ENCODE measurements at regions not wholly inside any gene's neighbourhood (a gene's known extent, or its start where the extent isn't known, plus 50 kb on each side); places are given as distances from the start of the nearest gene placed in this dataset.

- no peaks in the 10 kb centered on the region for H3K4me1 ChIP-seq (ENCODE audit: control insufficient read depth in 1 of 2, low read depth in 2 of 2)
- TF ChIP-seq, protein P1, sequence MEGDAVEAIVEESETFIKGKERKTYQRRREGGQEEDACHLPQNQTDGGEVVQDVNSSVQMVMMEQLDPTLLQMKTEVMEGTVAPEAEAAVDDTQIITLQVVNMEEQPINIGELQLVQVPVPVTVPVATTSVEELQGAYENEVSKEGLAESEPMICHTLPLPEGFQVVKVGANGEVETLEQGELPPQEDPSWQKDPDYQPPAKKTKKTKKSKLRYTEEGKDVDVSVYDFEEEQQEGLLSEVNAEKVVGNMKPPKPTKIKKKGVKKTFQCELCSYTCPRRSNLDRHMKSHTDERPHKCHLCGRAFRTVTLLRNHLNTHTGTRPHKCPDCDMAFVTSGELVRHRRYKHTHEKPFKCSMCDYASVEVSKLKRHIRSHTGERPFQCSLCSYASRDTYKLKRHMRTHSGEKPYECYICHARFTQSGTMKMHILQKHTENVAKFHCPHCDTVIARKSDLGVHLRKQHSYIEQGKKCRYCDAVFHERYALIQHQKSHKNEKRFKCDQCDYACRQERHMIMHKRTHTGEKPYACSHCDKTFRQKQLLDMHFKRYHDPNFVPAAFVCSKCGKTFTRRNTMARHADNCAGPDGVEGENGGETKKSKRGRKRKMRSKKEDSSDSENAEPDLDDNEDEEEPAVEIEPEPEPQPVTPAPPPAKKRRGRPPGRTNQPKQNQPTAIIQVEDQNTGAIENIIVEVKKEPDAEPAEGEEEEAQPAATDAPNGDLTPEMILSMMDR (IDR thresholded peaks at IDR 0.05), result no peak
- peaks cover 9% of the 10 kb centered on the region for H3K9me3 ChIP-seq
- no peak overlapping the region for H3K4me3 ChIP-seq
- no peaks in the 10 kb centered on the region for H3K36me3 ChIP-seq
- no peak for ATAC-seq (ENCODE audit: insufficient number of reproducible peaks, low FRiP score, low read depth)
- no peaks in the 10 kb centered on the region for H3K27me3 ChIP-seq (replicated peaks; ENCODE audit: insufficient read depth)
- no peak overlapping the region for H3K27ac ChIP-seq
- DNase-seq (ENCODE audit: low spot score), result no peak
Observed at GRCh38 chr14:105937253-105938054, 411.1 kb downstream of the TMEM121 start.

GRCh38 chr14:105938055-105938863 is 411.9 kb downstream of the TMEM121 start:
- Histone ChIP-seq H3K9me3 (peaks cover 9% of the 10 kb centered on the region), H3K27me3 (replicated peaks; ENCODE audit: insufficient read depth) (no peaks in the 10 kb centered on the region), H3K27ac (no peak overlapping the region), H3K4me3 (no peak overlapping the region), H3K4me1 (ENCODE audit: control insufficient read depth in 1 of 2, low read depth in 2 of 2) (no peaks in the 10 kb centered on the region), H3K36me3 (no peaks in the 10 kb centered on the region)
- TF ChIP-seq, protein P1 (IDR thresholded peaks at IDR 0.05), result no peak
- ATAC-seq (ENCODE audit: insufficient number of reproducible peaks, low FRiP score, low read depth) (no peak), DNase-seq (ENCODE audit: low spot score) (no peak)

DNA sequence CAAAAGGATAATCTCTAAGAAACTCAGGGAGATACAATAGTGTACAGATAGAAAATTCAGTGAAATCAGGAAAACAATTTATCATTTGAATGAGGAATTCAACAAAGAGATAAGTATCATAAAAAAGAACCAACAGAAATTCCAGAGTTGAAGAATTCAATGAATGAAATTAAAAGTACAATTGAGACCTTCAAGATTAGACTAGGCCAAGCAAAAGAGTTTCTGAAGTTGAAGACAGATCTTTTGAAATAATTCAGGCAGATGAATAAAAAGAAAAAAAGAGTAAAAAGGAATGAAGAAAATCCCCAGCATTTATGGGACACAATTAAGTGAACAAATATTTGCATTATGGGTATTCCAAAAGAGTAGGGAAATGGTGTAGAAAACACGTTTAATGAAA is 412.6 kb downstream of the TMEM121 start:
- Histone ChIP-seq H3K36me3 (no peaks in the 10 kb centered on the region), H3K4me1 (ENCODE audit: control insufficient read depth in 1 of 2, low read depth in 2 of 2) (no peaks in the 10 kb centered on the region), H3K9me3 (peaks cover 9% of the 10 kb centered on the region), H3K4me3 (no peak overlapping the region), H3K27me3 (replicated peaks; ENCODE audit: insufficient read depth) (no peaks in the 10 kb centered on the region), H3K27ac (no peak overlapping the region)
- ATAC-seq (ENCODE audit: insufficient number of reproducible peaks, low FRiP score, low read depth) (no peak), DNase-seq (ENCODE audit: low spot score) (no peak)
- TF ChIP-seq, protein P1 (IDR thresholded peaks at IDR 0.05), result no peak

GRCh38 chr14:105939810-105940508 is 413.6 kb downstream of the TMEM121 start:
- ATAC-seq (ENCODE audit: insufficient number of reproducible peaks, low FRiP score, low read depth) (no peak), DNase-seq (ENCODE audit: low spot score) (no peak)
- TF ChIP-seq, protein P1 (IDR thresholded peaks at IDR 0.05), result no peak
- no peaks in the 10 kb centered on the region for H3K36me3 ChIP-seq
- no peaks in the 10 kb centered on the region for H3K27me3 ChIP-seq (replicated peaks; ENCODE audit: insufficient read depth)
- no peak overlapping the region for H3K27ac ChIP-seq
- peaks cover 9% of the 10 kb centered on the region for H3K9me3 ChIP-seq
- no peaks in the 10 kb centered on the region for H3K4me1 ChIP-seq (ENCODE audit: control insufficient read depth in 1 of 2, low read depth in 2 of 2)
- no peak overlapping the region for H3K4me3 ChIP-seq
